OCI-M1 (cell line): ENCODE measurements at regions not wholly inside any gene's neighbourhood (a gene's known extent, or its start where the extent isn't known, plus 50 kb on each side); places are given as distances from the start of the nearest gene placed in this dataset.

ENCODE experiments used
- DNase-seq: peaks from one replicate; lab custom pipeline; 2025; lab: John Stamatoyannopoulos, UW

GRCh38 chr11:116148645-116149044, 624.1 kb downstream of the BUD13 start:
- DNase-seq: no peak

- DNase-seq: no peak
Measured at GRCh38 chr11:116148056-116148455, 624.7 kb downstream of the BUD13 start.

- DNase-seq: no peak
Measured at GRCh38 chr11:116145187-116145865, 627.5 kb downstream of the BUD13 start.

- DNase-seq: no peak
Measured at GRCh38 chr11:116144387-116144958, 628.3 kb downstream of the BUD13 start.

- no peak for DNase-seq
Measured at GRCh38 chr11:116138280-116138679, 634.1 kb upstream of the CADM1 start.

GRCh38 chr11:116137753-116138152, 633.5 kb upstream of the CADM1 start:
- no peak for DNase-seq

- no peak for DNase-seq
Measured at GRCh38 chr11:116136987-116137674, 632.9 kb upstream of the CADM1 start.

GRCh38 chr11:116135891-116136290, 631.7 kb upstream of the CADM1 start:
- no peak for DNase-seq

- DNase-seq: no peak
Measured at GRCh38 chr11:116134450-116134849, 630.2 kb upstream of the CADM1 start.

- DNase-seq: no peak
Measured at GRCh38 chr11:116132273-116132978, 628.2 kb upstream of the CADM1 start.

GRCh38 chr11:116130122-116130521, 625.9 kb upstream of the CADM1 start:
- DNase-seq: no peak

GRCh38 chr11:116129456-116129855, 625.2 kb upstream of the CADM1 start:
- DNase-seq: no peak

GRCh38 chr11:116126562-116126961, 622.3 kb upstream of the CADM1 start:
- no peak for DNase-seq

- DNase-seq: no peak
Measured at GRCh38 chr11:116124922-116125714, 620.9 kb upstream of the CADM1 start.

GRCh38 chr11:116123739-116124138, 619.5 kb upstream of the CADM1 start:
- DNase-seq: no peak

GRCh38 chr11:116122697-116123472, 618.7 kb upstream of the CADM1 start:
- no peak for DNase-seq

GRCh38 chr11:116119158-116119557, 614.9 kb upstream of the CADM1 start:
- DNase-seq: no peak

GRCh38 chr11:116118138-116118470, 613.9 kb upstream of the CADM1 start:
- DNase-seq: no peak

- no peak for DNase-seq
Measured at GRCh38 chr11:116117331-116118137, 613.3 kb upstream of the CADM1 start.

GRCh38 chr11:116115801-116116200, 611.6 kb upstream of the CADM1 start:
- DNase-seq: no peak
